Renal cortex interstitium (tissue), 11 donors: ENCODE measurements at regions not wholly inside any gene's neighbourhood (a gene's known extent, or its start where the extent isn't known, plus 50 kb on each side); places are given as distances from the start of the nearest gene placed in this dataset.
"Not testable (repeated sequence)": the region's sequence is repeated elsewhere in the genome, so short reads cannot be mapped to it uniquely, and the experiment has no call there.

Source experiments
- DNase-seq, 11 donors: peaks; one replicate each; pipeline ENCODE4 v3.0.0-alpha.2; 2013; ENCODE audit warnings: low read depth in 9 of 11, low spot score in 4 of 11; ENCODE audit errors: extremely low read depth in 1 of 11

GRCh38 chr5:57002959-57003485, 51.1 kb upstream of the MIER3 start:
- DNase-seq: no peak

DNA sequence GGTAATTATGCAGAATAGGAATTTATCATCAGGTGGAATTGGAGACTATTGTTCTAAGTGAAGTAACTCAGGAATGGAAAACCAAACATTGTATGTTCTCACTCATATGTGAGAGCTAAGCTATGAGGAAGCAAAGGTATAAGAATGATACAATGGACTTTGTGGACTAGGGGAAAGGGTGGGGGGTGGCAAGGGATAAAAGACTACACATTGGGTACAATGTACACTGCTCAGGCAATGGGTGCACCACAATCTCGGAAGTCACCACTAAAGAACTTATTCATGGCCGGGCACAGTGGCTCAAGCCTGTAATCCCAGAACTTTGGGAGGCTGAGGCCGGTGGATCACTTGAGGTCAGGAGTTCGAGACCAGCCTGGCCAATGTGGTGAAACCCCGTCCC, 51.6 kb upstream of the MIER3 start:
- not testable (repeated sequence) for DNase-seq

GRCh38 chr5:57004800-57005199, 52.9 kb upstream of the MIER3 start:
- peak in 5 of 11 donors; percentile 6 to 18 (median 14) for DNase-seq

GRCh38 chr5:57007344-57007743, 55.4 kb upstream of the MIER3 start:
- no peak for DNase-seq

DNA sequence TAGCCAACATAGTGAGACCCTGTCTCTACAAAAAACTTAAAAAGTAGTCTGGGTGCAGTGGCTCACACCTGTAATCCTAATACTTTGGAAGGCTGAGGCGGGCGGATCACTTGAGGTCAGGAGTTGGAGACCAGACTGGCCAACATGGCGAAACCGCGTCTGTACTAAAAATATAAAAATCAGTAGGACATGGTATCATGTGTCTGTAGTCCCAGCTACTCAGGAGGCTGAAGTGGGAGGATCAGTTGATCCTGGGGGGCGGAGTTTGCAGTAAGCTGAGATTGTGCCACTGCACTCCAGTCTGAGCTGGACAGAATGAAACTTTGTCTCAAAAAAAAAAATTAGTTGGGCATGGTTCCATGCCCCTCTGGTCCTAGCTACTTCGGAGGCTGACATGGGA, 57.9 kb upstream of the MIER3 start:
- no peak for DNase-seq

DNA sequence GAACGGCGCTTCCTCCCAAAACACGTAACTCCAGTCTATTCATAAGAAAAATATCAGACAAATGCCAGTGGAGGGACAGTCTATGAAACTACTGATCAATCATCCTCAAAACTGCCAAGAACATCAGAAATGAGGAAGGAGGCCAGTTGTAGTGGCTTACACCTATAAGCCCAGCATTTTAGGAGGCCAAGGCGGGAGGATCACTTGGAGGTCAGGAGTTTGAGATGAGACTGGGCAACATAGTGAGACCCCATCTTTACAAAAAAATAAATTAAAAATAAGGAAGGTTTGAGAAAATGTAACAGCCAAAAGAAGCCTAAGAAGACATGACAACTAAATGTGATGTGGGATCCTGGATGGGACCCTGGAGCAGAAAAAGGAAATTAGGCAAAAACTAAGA, 58.9 kb upstream of the MIER3 start:
- no peak for DNase-seq

- no peak for DNase-seq
Observed at GRCh38 chr5:57012511-57012910, 60.6 kb upstream of the MIER3 start.

DNA sequence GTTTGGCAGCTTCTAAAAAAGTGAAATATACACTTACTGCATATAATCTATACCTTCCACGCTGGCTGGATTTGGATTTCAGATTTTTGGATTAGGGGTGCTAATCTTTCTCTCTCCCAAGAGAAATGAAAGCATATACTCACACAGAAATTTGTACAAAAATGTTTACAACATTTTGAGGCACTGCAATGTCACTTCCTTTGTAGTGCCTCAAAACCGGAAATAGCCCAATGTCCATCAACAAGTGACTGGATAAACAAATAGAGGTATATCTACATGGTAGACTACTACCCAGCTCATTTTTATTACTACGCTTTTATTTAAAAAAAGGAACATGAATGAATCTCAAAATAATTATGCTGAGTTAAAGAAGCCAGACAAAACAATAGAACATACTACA, 74.0 kb upstream of the MIER3 start:
- DNase-seq: no peak

GRCh38 chr5:57028161-57028560, 76.2 kb upstream of the MIER3 start:
- no peak for DNase-seq

- no peak for DNase-seq
Observed at GRCh38 chr5:57032151-57032551, 80.2 kb upstream of the MIER3 start.

GRCh38 chr5:57033103-57033502, 81.2 kb upstream of the MIER3 start:
- no peak for DNase-seq

DNA sequence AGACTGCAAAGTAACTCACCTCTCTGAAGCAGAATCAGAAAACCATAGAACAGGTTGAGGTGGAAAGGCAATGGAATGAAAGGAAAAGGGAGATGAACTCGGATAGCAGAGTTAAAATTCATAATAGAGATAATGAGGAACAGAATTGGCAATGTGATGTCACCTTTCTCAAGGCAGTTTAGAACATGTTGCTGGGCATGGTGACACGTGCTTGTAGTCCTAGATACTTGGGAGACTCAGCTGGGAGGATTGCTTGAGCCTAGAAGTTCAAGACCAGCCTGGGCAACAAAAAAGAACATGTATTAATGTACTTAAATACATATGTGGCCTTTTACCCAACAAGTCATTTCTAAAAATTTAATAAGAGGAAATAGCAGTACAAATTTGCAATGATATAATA, 81.6 kb upstream of the MIER3 start:
- no peak for DNase-seq

DNA sequence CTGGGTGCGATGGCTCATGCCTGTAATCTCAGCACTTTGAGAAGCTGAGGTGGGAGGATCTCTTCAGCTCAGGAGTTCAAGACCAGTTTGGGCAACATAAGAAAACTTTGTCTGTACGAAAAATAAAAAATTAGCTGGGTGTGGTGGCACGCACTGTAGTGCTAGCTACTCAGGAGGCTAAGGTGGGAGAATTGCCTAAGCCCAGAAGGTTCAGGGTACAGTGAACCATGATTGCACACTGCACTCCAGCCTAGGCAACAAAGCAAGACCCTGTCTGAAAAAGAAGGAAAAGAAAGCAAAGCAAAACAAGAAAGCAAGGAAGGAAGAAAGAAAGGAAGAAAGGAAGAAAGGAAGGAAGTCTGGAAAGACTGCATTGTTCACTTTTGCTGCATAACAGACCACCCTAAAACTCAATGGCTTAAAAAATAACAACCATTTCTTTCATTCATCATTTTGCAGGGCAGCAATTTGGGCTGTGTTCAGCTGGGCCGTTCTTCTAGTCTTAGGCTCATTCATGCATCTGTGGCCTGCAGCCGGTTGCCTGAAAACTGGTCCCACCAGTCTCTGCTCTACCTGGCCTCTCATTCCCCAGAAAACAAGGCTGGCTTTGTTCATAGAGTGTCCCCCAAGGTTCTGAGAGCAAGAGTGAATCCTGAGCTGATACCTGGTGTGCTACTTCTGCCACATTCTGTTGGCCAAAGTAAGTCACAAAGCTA, 82.4 kb upstream of the MIER3 start:
- no peak for DNase-seq

GRCh38 chr5:57035955-57036354, 84.0 kb upstream of the MIER3 start:
- no peak for DNase-seq

DNA sequence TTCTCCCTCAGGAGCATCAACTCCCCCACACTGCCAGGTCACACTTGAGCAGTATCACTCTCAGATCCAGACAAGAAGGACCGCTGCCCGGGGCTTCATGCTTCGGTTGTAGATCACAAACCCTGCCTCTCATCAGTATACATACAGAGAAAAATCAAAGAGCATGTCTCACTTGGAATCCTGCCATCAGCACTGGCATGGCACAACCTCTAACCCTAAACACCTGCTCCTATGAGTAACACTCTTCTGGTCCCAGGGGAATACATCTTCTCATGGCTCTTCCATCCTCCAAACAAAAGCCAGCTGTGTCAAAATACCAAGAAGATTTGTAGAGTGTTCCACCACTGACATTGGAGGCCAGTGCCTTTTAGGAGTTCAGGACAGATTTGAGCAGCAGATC, 84.8 kb upstream of the MIER3 start:
- peak in 2 of 11 donors; percentile 6 to 7 for DNase-seq

DNA sequence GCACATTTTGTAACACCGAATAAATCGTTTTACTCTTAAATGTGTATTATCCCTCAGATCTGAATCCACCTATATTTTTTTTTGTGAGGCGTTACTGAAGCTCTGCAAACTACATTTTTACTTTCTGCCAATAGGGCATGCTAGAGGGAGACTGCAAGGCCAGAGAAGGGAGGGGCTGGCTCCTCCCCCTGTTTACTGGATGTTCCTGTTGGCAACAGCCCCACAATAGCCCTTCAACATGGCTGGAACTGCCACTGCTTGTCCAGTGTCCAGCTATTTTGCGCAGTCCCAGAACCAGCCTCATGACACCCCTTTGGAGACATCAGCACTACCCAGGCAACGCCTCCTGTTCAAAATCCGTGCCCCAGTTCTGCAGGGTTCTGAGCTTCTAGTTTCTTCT, 85.4 kb upstream of the MIER3 start:
- DNase-seq: no peak

DNA sequence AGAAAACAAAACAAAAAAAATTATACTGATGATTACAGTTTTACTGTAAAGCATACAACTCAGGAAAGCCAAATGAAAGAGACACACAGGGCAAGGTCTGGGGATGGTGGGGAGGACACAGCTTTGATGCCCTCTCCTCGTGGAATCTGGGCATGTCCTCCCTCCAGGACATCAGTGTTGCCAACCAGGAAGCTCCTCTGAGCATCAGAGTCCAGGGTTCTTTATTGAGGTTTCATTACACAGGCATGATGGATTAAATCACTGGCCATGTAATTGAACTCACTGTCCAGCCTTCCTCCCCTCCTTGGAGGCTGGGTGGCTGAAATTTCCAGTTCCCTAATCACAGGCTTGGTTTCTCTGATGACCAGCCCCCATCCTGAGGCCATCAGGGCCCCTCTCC, 89.6 kb upstream of the MIER3 start:
- DNase-seq: no peak

DNA sequence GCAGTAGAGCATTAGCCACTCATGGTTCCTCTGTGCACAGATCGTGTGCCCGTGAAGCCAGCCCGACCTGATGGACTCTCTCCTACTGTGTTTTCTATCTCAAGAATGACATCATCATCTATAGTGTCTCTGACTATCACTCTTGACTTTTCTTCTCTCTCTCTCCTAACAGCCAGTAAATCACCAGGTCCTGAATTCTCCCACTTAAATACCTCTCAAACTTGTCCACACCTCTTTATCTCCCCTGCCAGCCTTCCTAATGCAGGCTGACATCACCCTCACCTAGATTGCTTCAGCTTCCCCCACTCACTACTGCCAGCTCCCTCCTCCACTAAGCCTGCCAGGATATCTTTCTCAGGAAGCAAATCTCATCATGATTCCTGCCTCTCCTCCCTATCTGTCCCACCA, 90.6 kb upstream of the MIER3 start:
- DNase-seq: no peak

DNA sequence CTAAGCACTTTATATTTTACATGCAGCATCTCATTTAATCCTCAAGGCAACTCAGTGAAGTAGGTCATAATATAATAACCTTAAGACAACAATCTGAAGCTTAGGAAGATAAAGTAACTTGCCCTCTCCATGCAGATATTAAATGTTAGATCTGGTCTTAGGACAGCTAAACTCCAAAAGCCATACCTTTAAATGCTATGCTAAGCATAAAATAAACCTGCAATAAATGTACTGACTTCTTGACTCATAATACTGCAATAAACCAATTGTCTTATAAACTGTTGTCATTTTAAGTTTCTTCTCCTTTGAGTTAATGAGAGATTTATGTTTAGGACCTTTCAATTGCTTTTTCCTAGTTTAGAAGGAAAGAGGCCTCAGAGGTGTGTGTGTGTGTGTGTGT, 102.2 kb upstream of the MIER3 start:
- DNase-seq: no peak

DNA sequence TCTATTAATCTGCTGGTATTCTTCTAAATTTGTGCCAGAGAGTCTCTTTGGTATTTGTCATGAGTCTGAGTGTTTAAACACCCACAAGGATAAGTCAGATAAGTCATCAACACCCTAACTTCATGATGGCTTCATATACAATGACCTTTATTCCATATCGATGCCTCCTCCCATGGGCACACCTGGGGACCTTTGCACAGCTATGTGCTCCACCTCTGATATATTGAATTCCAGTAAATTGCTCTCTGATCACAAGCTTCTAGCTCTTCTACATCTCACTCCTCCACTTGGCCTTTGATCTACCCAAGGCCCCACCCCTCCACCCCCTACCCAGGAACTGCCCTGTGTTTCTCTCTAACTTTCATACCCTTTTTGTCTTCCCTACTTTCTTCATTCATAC, 102.7 kb upstream of the MIER3 start:
- DNase-seq: no peak

- no peak for DNase-seq
Observed at GRCh38 chr5:57055731-57056130, 103.8 kb upstream of the MIER3 start.
